CD4-positive, alpha-beta T cell (primary cell): ENCODE measurements at regions not wholly inside any gene's neighbourhood (a gene's known extent, or its start where the extent isn't known, plus 50 kb on each side); places are given as distances from the start of the nearest gene placed in this dataset.

Experiments used
- ATAC-seq: fragments of 200-7000 bp; cut with Tn5 transposase; one replicate; pipeline ENCODE4 v1.10.0; 2022; ENCODE audit warnings: mild to moderate bottlenecking; ENCODE audit not compliant: poor library complexity
- CTCF ChIA-PET: fragments of 350-600 bp; sonication (Branson Sonifier 250); formaldehyde crosslinking; loops from one replicate; lab custom pipeline; 2021; ENCODE audit warnings: antibody characterized with exemption, inconsistent platforms; lab: Charles Lee
- POLR2A ChIA-PET: fragments of 350-600 bp; sonication (Branson Sonifier 250); formaldehyde crosslinking; loops from one replicate; lab custom pipeline; 2021; ENCODE audit warnings: antibody characterized with exemption, inconsistent platforms; lab: Charles Lee
- DNase-seq, 14 experiments: peaks; one replicate each; pipeline ENCODE4 v3.0.0-alpha.2; 2013 to 2020; ENCODE audit warnings: mixed read lengths in 2 of 14
- H3K27ac ChIP-seq, 2 donors: one replicate each; pipeline versions ENCODE4 v1.5.1 to v1.7.0; 2013; ENCODE audit warnings: low read length in 2 of 2, low read depth in 1 of 2, mild to moderate bottlenecking in 1 of 2
- H3K27me3 ChIP-seq, 2 experiments: 1 replicate in 1 of 2; 2 replicates in 1 of 2; pipeline versions ENCODE4 v1.6.1 to v1.7.0; 2013; ENCODE audit warnings: low read length in 2 of 2, control low read depth in 1 of 2, mild to moderate bottlenecking in 1 of 2, moderate library complexity in 1 of 2; ENCODE audit not compliant: insufficient read depth in 2 of 2, control insufficient read depth in 1 of 2
- H3K36me3 ChIP-seq: one replicate; pipeline ENCODE4 v1.6.1; 2013; ENCODE audit warnings: low read length, control low read depth; ENCODE audit not compliant: insufficient read depth
- H3K4me1 ChIP-seq: one replicate; pipeline ENCODE4 v1.6.1; 2013; ENCODE audit warnings: low read length, control low read depth; ENCODE audit not compliant: insufficient read depth
- H3K4me3 ChIP-seq: one replicate; pipeline ENCODE4 v1.5.1; 2013; ENCODE audit warnings: mild to moderate bottlenecking, low read length, moderate library complexity
- H3K9me3 ChIP-seq, 2 experiments: 1 replicate in 1 of 2; 2 replicates in 1 of 2; pipeline versions ENCODE4 v1.6.1 to v1.7.0; 2013; ENCODE audit warnings: low read length in 2 of 2, mild to moderate bottlenecking in 2 of 2, control low read depth in 1 of 2, moderate library complexity in 1 of 2; ENCODE audit not compliant: control insufficient read depth in 1 of 2, insufficient read depth in 1 of 2
- H3K27ac Mint-ChIP-seq: one replicate; pipeline ENCODE4 v1.8.0; 2020; ENCODE audit warnings: mixed read lengths
- H3K27me3 Mint-ChIP-seq: one replicate; pipeline ENCODE4 v1.8.0; 2021; ENCODE audit warnings: mixed read lengths
- H3K36me3 Mint-ChIP-seq: one replicate; pipeline ENCODE4 v1.8.0; 2021; ENCODE audit warnings: low read depth, mixed read lengths
- H3K4me1 Mint-ChIP-seq: one replicate; pipeline ENCODE4 v1.8.0; 2021; ENCODE audit warnings: low read depth, mixed read lengths
- H3K4me3 Mint-ChIP-seq: one replicate; pipeline ENCODE4 v1.8.0; 2020; ENCODE audit warnings: mild to moderate bottlenecking, mixed read lengths
- H3K9me3 Mint-ChIP-seq: one replicate; pipeline ENCODE4 v1.8.0; 2020; ENCODE audit warnings: mixed read lengths
- intact Hi-C, 2 experiments: fragments of 100-400 bp; cut with DNase I in 1 of 2; cut with micrococcal nuclease in 1 of 2; formaldehyde crosslinking; loops; one replicate each; pipeline versions ENCODE4 v1.15.1 to v1.9.0; 2023 to 2025; cut with DNase I, micrococcal nuclease
- TF ChIP-seq, protein P1 (sequence below): fragments of 200-600 bp; IDR thresholded peaks from one replicate; pipeline ENCODE4 v1.8.0; 2022; ENCODE audit warnings: antibody characterized with exemption, mild to moderate bottlenecking

DNA sequence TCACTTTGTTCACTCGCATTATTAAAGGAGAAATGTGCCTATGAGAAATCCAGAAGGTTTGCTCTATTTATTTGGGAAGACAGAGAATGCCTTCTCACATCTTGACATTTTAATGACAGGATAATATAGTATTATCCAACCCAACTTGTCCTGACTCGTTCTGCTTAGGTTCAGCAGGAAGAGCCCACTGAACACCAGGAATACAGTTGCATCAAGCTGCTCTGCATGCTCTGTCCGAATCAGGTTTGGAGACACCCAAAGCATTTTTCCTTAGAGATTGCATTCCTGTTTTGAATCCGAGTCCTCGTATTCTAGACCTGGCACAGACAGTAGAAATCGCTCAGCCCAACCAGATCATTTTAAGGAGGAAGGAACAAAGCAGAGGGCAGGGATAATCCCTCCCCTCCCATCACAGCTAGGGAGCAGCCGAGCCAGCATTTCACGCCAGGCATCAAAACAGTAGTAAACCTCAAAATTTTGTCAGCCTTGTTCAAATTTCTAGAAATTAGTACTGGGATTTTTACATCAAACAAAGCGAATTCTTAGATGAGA lies 837.4 kb upstream of the ID2 start:
- H3K9me3 Mint-ChIP-seq = no peaks in the 10 kb centered on the region
- POLR2A ChIA-PET = no interaction called here

DNA sequence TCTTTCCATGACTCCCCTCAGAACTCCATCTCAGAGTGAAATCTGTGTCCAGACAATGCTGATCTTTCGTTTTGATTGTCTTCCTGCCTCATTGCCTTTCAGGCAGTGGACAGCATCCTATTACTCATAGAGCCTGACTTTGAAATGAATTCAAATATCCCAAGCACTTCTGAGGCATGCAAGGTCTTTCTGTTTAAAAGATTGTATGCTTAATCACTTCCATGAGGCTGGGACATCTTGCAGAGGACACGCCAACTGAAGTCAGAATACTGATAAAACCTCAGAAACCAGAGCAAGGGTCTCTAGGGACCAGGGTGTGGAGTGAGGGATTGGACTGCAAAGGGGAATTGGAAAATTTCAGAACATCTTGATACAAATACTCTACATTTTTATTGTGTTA lies 836.5 kb upstream of the ID2 start:
- Histone ChIP-seq H3K27ac (no peak overlapping the region), H3K4me1 (no peaks in the 10 kb centered on the region), H3K36me3 (no peaks in the 10 kb centered on the region), H3K9me3 (no peaks in the 10 kb centered on the region), H3K4me3 (no peak overlapping the region), H3K27me3 (no peaks in the 10 kb centered on the region)
- no peaks in the 10 kb centered on the region for H3K36me3 Mint-ChIP-seq
- ATAC-seq (no peak), DNase-seq (no peak)
- ChIA-PET POLR2A (no interaction called here), CTCF (no interaction called here)
- H3K4me3 Mint-ChIP-seq = no peak overlapping the region
- no peaks in the 10 kb centered on the region for H3K27me3 Mint-ChIP-seq
- peaks cover 6% of the 10 kb centered on the region for H3K4me1 Mint-ChIP-seq
- H3K27ac Mint-ChIP-seq = no peak overlapping the region
- intact Hi-C loops = no loop called here
- H3K9me3 Mint-ChIP-seq = no peaks in the 10 kb centered on the region
- TF ChIP-seq, protein P1, sequence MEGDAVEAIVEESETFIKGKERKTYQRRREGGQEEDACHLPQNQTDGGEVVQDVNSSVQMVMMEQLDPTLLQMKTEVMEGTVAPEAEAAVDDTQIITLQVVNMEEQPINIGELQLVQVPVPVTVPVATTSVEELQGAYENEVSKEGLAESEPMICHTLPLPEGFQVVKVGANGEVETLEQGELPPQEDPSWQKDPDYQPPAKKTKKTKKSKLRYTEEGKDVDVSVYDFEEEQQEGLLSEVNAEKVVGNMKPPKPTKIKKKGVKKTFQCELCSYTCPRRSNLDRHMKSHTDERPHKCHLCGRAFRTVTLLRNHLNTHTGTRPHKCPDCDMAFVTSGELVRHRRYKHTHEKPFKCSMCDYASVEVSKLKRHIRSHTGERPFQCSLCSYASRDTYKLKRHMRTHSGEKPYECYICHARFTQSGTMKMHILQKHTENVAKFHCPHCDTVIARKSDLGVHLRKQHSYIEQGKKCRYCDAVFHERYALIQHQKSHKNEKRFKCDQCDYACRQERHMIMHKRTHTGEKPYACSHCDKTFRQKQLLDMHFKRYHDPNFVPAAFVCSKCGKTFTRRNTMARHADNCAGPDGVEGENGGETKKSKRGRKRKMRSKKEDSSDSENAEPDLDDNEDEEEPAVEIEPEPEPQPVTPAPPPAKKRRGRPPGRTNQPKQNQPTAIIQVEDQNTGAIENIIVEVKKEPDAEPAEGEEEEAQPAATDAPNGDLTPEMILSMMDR = no peak

More for the DNA sequence above, 837.4 kb upstream of the ID2 start:
- Histone ChIP-seq H3K4me1 (no peaks in the 10 kb centered on the region), H3K27ac (no peak overlapping the region), H3K27me3 (no peaks in the 10 kb centered on the region), H3K9me3 (no peaks in the 10 kb centered on the region), H3K4me3 (no peak overlapping the region), H3K36me3 (no peaks in the 10 kb centered on the region)
- TF ChIP-seq, protein P1 = no peak
- H3K4me1 Mint-ChIP-seq = peaks cover 6% of the 10 kb centered on the region
- no peak overlapping the region for H3K4me3 Mint-ChIP-seq
- ATAC-seq = no peak
- no peaks in the 10 kb centered on the region for H3K27me3 Mint-ChIP-seq
- H3K36me3 Mint-ChIP-seq = no peaks in the 10 kb centered on the region
- CTCF ChIA-PET = interaction anchor here (1.1 kb wide), 1 partner anchor 19 kb away, joined by 3 read pairs; no protein-coding TSS in a partner anchor
- intact Hi-C loops = no loop called here
- no peak for DNase-seq
- H3K27ac Mint-ChIP-seq = no peak overlapping the region

DNA sequence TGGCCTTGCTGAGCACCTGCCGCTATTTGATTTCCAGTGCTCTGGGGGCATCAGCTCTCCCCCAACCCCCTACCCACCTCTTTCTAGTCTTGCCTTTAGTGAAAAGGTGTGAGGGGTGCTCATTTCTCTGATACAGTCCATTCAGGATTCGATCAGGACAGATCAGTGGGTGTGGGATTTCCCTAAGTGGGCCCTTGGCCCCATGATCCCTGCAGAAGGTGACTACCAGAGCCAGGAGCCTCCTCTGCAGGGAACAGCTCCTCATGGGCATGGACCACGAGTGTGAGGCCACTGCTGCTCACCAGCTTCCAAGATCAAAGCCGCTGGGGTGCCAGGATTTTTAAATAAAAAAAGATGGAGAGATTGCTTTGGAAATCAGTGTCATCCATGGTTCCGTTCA lies 835.2 kb upstream of the ID2 start:
- ATAC-seq (no peak), DNase-seq (no peak)
- Histone ChIP-seq H3K27ac (no peak overlapping the region), H3K9me3 (no peaks in the 10 kb centered on the region), H3K27me3 (no peaks in the 10 kb centered on the region), H3K4me3 (no peak overlapping the region), H3K4me1 (no peaks in the 10 kb centered on the region), H3K36me3 (no peaks in the 10 kb centered on the region)
- intact Hi-C loops = no loop called here
- Mint-ChIP-seq H3K4me1 (peaks cover 6% of the 10 kb centered on the region), H3K27ac (no peak overlapping the region), H3K9me3 (no peaks in the 10 kb centered on the region), H3K36me3 (no peaks in the 10 kb centered on the region), H3K27me3 (no peaks in the 10 kb centered on the region), H3K4me3 (no peak overlapping the region)
- POLR2A ChIA-PET = no interaction called here
- TF ChIP-seq, protein P1 = no peak
- CTCF ChIA-PET = no interaction called here
